Smooth muscle cell (in vitro differentiated cells): ENCODE measurements at regions not wholly inside any gene's neighbourhood (a gene's known extent, or its start where the extent isn't known, plus 50 kb on each side); places are given as distances from the start of the nearest gene placed in this dataset.

Experiments used
- DNase-seq: peaks from one replicate; lab custom pipeline; 2025; ENCODE audit not compliant: unreplicated experiment; lab: John Stamatoyannopoulos, UW
- H2AFZ ChIP-seq: fragments of 200-600 bp; sonication (generic); 2 replicates; pipeline ENCODE4 v1.6.0; 2016; ENCODE audit warnings: antibody characterized with exemption, low read depth, mild to moderate bottlenecking
- H3F3A ChIP-seq: fragments of 200-600 bp; sonication (generic); 2 replicates; pipeline ENCODE4 v1.6.0; 2017; ENCODE audit warnings: antibody characterized with exemption, low read depth
- H3K27ac ChIP-seq: fragments of 200-600 bp; sonication (generic); 2 replicates; pipeline ENCODE4 v1.5.1; 2016; ENCODE audit warnings: low read depth, mild to moderate bottlenecking
- H3K27me3 ChIP-seq: fragments of 200-600 bp; sonication (generic); 2 replicates; pipeline ENCODE4 v1.6.1; 2016; ENCODE audit warnings: low read depth, mild to moderate bottlenecking
- H3K36me3 ChIP-seq: fragments of 200-600 bp; sonication (generic); 2 replicates; pipeline ENCODE4 v1.5.1; 2016; ENCODE audit warnings: low read depth
- H3K4me1 ChIP-seq: fragments of 200-600 bp; sonication (generic); 2 replicates; pipeline ENCODE4 v1.5.1; 2016; ENCODE audit warnings: low read depth
- H3K4me2 ChIP-seq: fragments of 200-600 bp; sonication (generic); 2 replicates; pipeline ENCODE4 v1.6.0; 2016; ENCODE audit warnings: mild to moderate bottlenecking
- H3K4me3 ChIP-seq: fragments of 200-600 bp; sonication (generic); 2 replicates; pipeline ENCODE4 v1.5.1; 2016; ENCODE audit warnings: mild to moderate bottlenecking
- H3K79me2 ChIP-seq: fragments of 200-600 bp; sonication (generic); 2 replicates; pipeline ENCODE4 v1.6.0; 2016; ENCODE audit warnings: low read depth, mild to moderate bottlenecking
- H3K9ac ChIP-seq: fragments of 200-600 bp; sonication (generic); 2 replicates; pipeline ENCODE4 v1.6.0; 2016; ENCODE audit warnings: low read depth
- H3K9me3 ChIP-seq: fragments of 200-600 bp; sonication (generic); replicated peaks from 2 replicates; pipeline ENCODE4 v1.5.1; 2016; ENCODE audit warnings: low read depth
- H4K20me1 ChIP-seq: fragments of 200-600 bp; sonication (generic); 2 replicates; pipeline ENCODE4 v1.6.0; 2016; ENCODE audit warnings: low read depth
- whole genome bisulfite sequencing: methylation state at CpG from one replicate; pipeline ENCODE4 v1.1.7; 2016; ENCODE audit warnings: low lambda C conversion rate; 5-methylcytosine and 5-hydroxymethylcytosine counted together
- TF ChIP-seq, protein P1 (sequence below): fragments of 200-600 bp; sonication (generic); IDR thresholded peaks from 2 replicates; pipeline ENCODE4 v1.5.1; 2017; ENCODE audit warnings: borderline replicate concordance, mild to moderate bottlenecking, antibody characterized with exemption; ENCODE audit not compliant: insufficient read depth, poor library complexity, severe bottlenecking

DNA sequence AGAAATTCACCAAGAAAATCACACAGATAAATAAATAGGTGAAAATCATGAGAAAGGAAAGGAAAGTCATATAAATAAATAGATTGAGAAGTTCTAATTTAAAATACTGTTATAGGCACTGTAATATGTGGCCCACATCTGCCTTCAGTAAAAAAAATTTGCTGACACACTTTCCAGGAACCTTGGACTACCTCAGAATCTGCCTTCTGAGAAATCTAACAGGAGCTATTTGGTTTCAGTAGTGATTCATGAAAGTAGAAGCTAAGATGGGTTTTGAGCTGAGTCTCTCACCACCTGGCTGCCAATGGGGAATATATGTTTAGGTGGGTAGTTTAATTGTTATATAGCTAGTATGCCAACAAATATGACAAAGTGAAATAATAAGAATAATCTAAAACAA lies 810.0 kb downstream of the RAB28 start:
- H4K20me1 ChIP-seq = no peaks in the 10 kb centered on the region
- no peak for DNase-seq
- TF ChIP-seq, protein P1, sequence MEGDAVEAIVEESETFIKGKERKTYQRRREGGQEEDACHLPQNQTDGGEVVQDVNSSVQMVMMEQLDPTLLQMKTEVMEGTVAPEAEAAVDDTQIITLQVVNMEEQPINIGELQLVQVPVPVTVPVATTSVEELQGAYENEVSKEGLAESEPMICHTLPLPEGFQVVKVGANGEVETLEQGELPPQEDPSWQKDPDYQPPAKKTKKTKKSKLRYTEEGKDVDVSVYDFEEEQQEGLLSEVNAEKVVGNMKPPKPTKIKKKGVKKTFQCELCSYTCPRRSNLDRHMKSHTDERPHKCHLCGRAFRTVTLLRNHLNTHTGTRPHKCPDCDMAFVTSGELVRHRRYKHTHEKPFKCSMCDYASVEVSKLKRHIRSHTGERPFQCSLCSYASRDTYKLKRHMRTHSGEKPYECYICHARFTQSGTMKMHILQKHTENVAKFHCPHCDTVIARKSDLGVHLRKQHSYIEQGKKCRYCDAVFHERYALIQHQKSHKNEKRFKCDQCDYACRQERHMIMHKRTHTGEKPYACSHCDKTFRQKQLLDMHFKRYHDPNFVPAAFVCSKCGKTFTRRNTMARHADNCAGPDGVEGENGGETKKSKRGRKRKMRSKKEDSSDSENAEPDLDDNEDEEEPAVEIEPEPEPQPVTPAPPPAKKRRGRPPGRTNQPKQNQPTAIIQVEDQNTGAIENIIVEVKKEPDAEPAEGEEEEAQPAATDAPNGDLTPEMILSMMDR = no peak
- no peak overlapping the region for H3K27ac ChIP-seq
- H3K27me3 ChIP-seq = no peaks in the 10 kb centered on the region
- no peaks in the 10 kb centered on the region for H3K4me1 ChIP-seq
- no peak overlapping the region for H3K4me2 ChIP-seq
- H3K79me2 ChIP-seq = no peaks in the 10 kb centered on the region
- H3K4me3 ChIP-seq = no peak overlapping the region
- no peaks in the 10 kb centered on the region for H3K36me3 ChIP-seq
- H2AFZ ChIP-seq = no peak overlapping the region
- no peak overlapping the region for H3K9ac ChIP-seq
- peaks cover 2% of the 10 kb centered on the region for H3K9me3 ChIP-seq
- no peaks in the 10 kb centered on the region for H3F3A ChIP-seq

DNA sequence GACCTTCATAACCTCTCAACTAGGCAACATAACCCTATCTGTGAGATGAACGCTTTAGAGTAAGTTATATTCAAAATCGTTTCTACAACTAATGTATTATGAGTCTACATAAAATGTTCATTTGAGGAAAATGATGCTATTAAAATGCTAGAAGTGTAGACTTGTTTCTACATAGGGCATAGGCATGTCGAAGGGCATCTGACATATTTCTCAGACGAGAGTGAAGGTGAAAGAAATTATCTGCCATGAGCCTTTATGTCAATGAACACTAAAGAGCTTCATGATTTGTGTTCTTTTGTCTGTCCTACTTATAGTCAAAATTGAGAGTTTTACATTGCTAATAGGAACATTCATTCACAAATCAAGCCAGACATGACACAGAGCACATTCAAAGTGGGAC lies 811.8 kb downstream of the RAB28 start:
- no peaks in the 10 kb centered on the region for H3K4me1 ChIP-seq
- H4K20me1 ChIP-seq = no peaks in the 10 kb centered on the region
- no peak for DNase-seq
- H3K9me3 ChIP-seq = peaks cover 2% of the 10 kb centered on the region
- no peak overlapping the region for H3K9ac ChIP-seq
- 78% methylated on average over 4 of the region's 4 CpGs for WGBS
- no peak overlapping the region for H3K4me2 ChIP-seq
- H3K27me3 ChIP-seq = no peaks in the 10 kb centered on the region
- TF ChIP-seq, protein P1 = no peak
- no peaks in the 10 kb centered on the region for H3F3A ChIP-seq
- no peak overlapping the region for H2AFZ ChIP-seq
- no peak overlapping the region for H3K4me3 ChIP-seq
- no peak overlapping the region for H3K27ac ChIP-seq
- no peaks in the 10 kb centered on the region for H3K79me2 ChIP-seq
- no peaks in the 10 kb centered on the region for H3K36me3 ChIP-seq

DNA sequence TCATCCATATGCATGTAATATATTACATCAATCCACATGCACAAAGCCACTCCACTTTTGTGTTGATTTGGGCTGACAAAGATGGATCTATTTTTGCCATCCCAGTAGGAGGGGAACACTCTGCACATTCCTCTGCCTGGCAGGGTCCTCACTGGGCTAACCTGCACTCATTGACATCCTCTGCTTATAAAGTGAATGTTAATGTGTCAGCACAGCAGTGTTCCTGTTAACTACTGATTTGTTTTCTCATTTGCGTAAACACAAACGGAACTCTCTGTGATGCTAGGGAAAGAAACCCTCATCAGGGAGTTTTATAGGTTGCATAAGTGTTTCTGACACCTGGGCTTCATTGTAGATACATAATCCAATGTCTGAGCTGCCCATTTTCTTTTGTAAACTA lies 826.0 kb downstream of the RAB28 start:
- Histone ChIP-seq H3F3A (no peaks in the 10 kb centered on the region), H3K9ac (no peak overlapping the region), H3K27ac (no peak overlapping the region), H3K27me3 (no peaks in the 10 kb centered on the region), H4K20me1 (no peaks in the 10 kb centered on the region), H3K4me1 (no peaks in the 10 kb centered on the region), H3K9me3 (no peaks in the 10 kb centered on the region), H3K79me2 (no peaks in the 10 kb centered on the region), H3K4me2 (no peak overlapping the region), H3K36me3 (no peaks in the 10 kb centered on the region), H2AFZ (no peak overlapping the region), H3K4me3 (no peak overlapping the region)
- TF ChIP-seq, protein P1 = no peak
- 83% methylated on average over 2 of the region's 2 CpGs for WGBS
- no peak for DNase-seq

DNA sequence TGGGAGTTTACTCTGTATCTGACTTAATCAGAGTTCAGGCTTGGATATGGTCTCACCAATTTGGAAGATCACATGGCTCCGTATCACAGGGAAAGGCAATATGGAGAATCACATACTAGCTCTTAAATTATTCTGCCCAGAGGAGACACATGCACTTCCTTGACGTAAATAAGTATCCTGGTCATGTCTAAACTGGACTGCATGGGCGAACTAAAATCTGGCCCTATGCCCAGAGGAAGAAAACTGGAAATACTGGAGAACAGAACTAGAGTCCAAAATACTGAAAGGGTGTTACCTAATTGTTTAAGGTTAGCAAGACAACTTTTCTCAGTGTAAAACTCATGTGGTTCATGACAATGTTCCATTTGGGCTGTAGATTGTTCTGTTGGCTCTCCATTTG lies 832.3 kb downstream of the RAB28 start:
- Histone ChIP-seq H3K4me3 (no peak overlapping the region), H3K27ac (no peak overlapping the region), H3K9ac (no peak overlapping the region), H3K36me3 (no peaks in the 10 kb centered on the region), H3K27me3 (no peaks in the 10 kb centered on the region), H3K4me1 (no peaks in the 10 kb centered on the region), H4K20me1 (no peaks in the 10 kb centered on the region), H3K9me3 (no peaks in the 10 kb centered on the region), H3K79me2 (no peaks in the 10 kb centered on the region), H3K4me2 (no peak overlapping the region), H2AFZ (no peak overlapping the region), H3F3A (no peaks in the 10 kb centered on the region)
- WGBS = 90% methylated on average over 3 of the region's 3 CpGs
- TF ChIP-seq, protein P1 = no peak
- DNase-seq = no peak
